ENCODE measurements at regions not wholly inside any gene's neighbourhood (a gene's known extent, or its start where the extent isn't known, plus 50 kb on each side); places are given as distances from the start of the nearest gene placed in this dataset.

- no peak for DNase-seq
Observed at GRCh38 chr5:74916831-74917710, 50.9 kb upstream of the FAM169A start.
